ENCODE measurements at regions not wholly inside any gene's neighbourhood (a gene's known extent, or its start where the extent isn't known, plus 50 kb on each side); places are given as distances from the start of the nearest gene placed in this dataset.

DNA sequence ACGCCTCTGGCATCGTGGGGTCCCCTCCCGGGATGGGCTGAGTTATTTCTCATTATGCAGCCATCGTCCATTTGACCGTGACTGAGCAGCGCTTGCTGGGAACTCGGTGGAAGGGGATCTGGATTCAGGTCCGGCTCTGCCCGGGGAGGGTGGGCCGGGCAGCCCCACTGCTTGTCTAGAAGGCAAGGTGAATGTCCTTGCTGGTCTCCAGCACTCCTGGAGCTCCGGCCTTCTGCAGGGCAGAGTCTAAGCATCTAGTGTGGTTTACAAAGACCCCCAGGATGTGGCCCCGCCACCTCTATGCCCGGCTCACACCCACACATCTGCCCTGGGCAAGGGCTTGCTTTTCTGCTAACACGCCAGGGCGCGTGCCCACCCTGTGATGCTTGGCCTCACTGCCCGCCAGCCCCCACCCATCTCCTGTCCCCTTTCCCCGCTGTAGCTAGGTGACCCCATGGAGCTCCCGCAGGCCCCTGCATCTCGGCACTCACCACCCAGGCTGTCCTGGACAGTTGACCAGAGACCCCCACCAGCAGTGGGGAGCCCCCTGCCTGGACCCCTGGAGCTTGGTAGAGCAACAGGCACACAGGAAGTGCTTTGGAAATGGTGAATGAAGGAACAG lies 151.0 kb upstream of the CHST15 start:
- ChIA-PET RAD21 (ENCODE audit: unreplicated experiment) (no interaction called here), CTCF (no interaction called here), SMC1A (ENCODE audit: uncharacterized antibody, unreplicated experiment) (interaction anchor here (1.0 kb wide), 1 partner anchor 22 kb away, joined by 3 read pairs; no protein-coding TSS in a partner anchor), POLR2A (no interaction called here)
- no peak overlapping the region for H2AFZ ChIP-seq (ENCODE audit: control insufficient read depth, low read depth, low read length)
- in situ Hi-C loops (cut with MboI): no loop called here
- ATAC-seq: no peak
- H3K4me2 ChIP-seq (ENCODE audit: control insufficient read depth, insufficient read depth): no peak overlapping the region
- no peaks in the 10 kb centered on the region for H3K79me2 ChIP-seq (ENCODE audit: control insufficient read depth, insufficient read depth, low read length)
- H3K4me1 ChIP-seq (ENCODE audit: control insufficient read depth, insufficient read depth, low read length): peaks cover 15% of the 10 kb centered on the region
- 60% methylated on average over 18 of the region's 20 CpGs for WGBS (ENCODE audit: insufficient coverage, insufficient replicate concordance, low lambda C conversion rate, missing lambda C conversion rate)
- H3K9ac ChIP-seq (ENCODE audit: control insufficient read depth, insufficient read depth, low read length): no peak overlapping the region
- no TSS peak for BruUV-seq (replicated peaks)
- no peak for FAIRE-seq
- TF ChIP-seq SMARCA5 (IDR thresholded peaks at IDR 0.05) (no peak), ZNF207 (IDR thresholded peaks at IDR 0.05; ENCODE audit: borderline replicate concordance) (no peak), NR2F1 (conservative IDR thresholded peaks at IDR 0.05) (no peak), RBBP5 (conservative IDR thresholded peaks at IDR 0.05) (no peak), BMI1 (IDR thresholded peaks at IDR 0.05; ENCODE audit: borderline replicate concordance) (no peak), SIN3A (IDR thresholded peaks at IDR 0.05; ENCODE audit: low read depth, low read length) (no peak), KAT2A (conservative IDR thresholded peaks at IDR 0.05; ENCODE audit: control insufficient read depth, low read depth, low read length) (no peak), ESRRA (IDR thresholded peaks at IDR 0.05; ENCODE audit: low read length) (no peak), ELK1 (IDR thresholded peaks at IDR 0.05; ENCODE audit: low read depth, low read length) (no peak), ZBED1 (IDR thresholded peaks at IDR 0.05; ENCODE audit: borderline replicate concordance) (no peak), PBX3 (IDR thresholded peaks at IDR 0.05; ENCODE audit: insufficient replicate concordance, low read depth, low read length) (no peak), EP300 (IDR thresholded peaks at IDR 0.05; ENCODE audit: borderline replicate concordance in 1 of 2, control insufficient read depth in 1 of 2, low read depth in 2 of 2, low read length in 2 of 2) (no peak), IKZF2 (IDR thresholded peaks at IDR 0.05) (no peak), SUPT20H (IDR thresholded peaks at IDR 0.05; ENCODE audit: borderline replicate concordance, control insufficient read depth, low read depth, low read length) (no peak), ATF2 (IDR thresholded peaks at IDR 0.05; ENCODE audit: low read length) (no peak), MEF2A (IDR thresholded peaks at IDR 0.05; ENCODE audit: insufficient read depth, low read depth, low read length) (no peak), NFIC (IDR thresholded peaks at IDR 0.05; ENCODE audit: low read depth, low read length) (no peak), ZBTB40 (IDR thresholded peaks at IDR 0.05; ENCODE audit: borderline replicate concordance) (no peak)
- no peaks in the 10 kb centered on the region; a peak in 1 of 4 replicates for H3K27me3 ChIP-seq (replicated peaks in 1 of 2; ENCODE audit: control insufficient read depth in 2 of 2, insufficient read depth in 2 of 2, low read length in 1 of 2)
- no peaks in the 10 kb centered on the region for H3K9me3 ChIP-seq (replicated peaks; ENCODE audit: control insufficient read depth, insufficient read depth, low read length)
- no peak overlapping the region for H3K27ac ChIP-seq (ENCODE audit: control insufficient read depth, insufficient read depth)
- H3K4me3 ChIP-seq: no peak overlapping the region
- no peak for DNase-seq (ENCODE audit: low read depth, low spot score)
- H4K20me1 ChIP-seq (ENCODE audit: control insufficient read depth, insufficient read depth): no peaks in the 10 kb centered on the region
- no peaks in the 10 kb centered on the region for H3K36me3 ChIP-seq (ENCODE audit: control insufficient read depth in 2 of 2, insufficient read depth in 2 of 2, low read length in 1 of 2)
- intact Hi-C loops (cut with micrococcal nuclease; ENCODE audit: unreplicated experiment): no loop called here

Measured in GM12878 (cell line).